ENCODE measurements at regions not wholly inside any gene's neighbourhood (a gene's known extent, or its start where the extent isn't known, plus 50 kb on each side); places are given as distances from the start of the nearest gene placed in this dataset.

DNA sequence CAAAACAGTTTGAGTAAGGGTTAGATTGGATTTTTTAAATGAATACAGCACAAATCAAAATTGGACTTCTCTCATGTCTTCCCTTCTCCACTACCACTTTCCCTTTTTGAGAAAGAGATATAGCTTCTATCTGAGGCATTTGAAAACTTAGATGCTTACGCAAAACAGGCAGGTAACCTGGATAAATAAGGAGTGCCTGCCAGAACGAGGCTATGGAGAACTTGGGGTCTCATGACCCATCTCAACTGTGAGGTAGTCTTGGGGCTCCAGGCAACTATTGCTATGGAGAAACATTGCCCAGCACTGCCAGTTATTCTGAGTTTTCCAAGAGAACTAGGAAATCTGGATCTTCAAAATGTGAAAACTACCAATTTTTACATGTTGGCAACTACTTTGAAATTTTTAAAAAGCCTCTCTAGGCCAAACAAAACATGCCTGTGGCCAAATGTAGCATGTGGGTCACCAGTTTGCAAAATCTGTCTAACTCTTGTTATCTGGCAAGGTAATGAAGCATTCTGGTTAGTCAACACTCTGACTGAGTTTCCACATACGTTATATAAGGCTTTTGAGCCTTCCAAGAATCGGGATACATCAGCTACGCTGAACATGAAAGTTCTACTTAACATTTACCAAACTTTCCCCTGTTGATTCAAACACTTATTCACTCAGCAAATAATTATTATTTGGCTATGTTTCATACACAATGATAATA lies 752.7 kb downstream of the KCNA4 start:
- H3K27ac ChIP-seq: no peak overlapping the region
- H3K27me3 ChIP-seq (ENCODE audit: insufficient read depth, low read depth, severe bottlenecking): no peaks in the 10 kb centered on the region
- H3K4me3 ChIP-seq (ENCODE audit: low read depth, low read length): no peak overlapping the region
- DNase-seq: no peak
- H3K9me3 ChIP-seq (ENCODE audit: severe bottlenecking): peaks cover 2% of the 10 kb centered on the region
- TF ChIP-seq, protein P1, sequence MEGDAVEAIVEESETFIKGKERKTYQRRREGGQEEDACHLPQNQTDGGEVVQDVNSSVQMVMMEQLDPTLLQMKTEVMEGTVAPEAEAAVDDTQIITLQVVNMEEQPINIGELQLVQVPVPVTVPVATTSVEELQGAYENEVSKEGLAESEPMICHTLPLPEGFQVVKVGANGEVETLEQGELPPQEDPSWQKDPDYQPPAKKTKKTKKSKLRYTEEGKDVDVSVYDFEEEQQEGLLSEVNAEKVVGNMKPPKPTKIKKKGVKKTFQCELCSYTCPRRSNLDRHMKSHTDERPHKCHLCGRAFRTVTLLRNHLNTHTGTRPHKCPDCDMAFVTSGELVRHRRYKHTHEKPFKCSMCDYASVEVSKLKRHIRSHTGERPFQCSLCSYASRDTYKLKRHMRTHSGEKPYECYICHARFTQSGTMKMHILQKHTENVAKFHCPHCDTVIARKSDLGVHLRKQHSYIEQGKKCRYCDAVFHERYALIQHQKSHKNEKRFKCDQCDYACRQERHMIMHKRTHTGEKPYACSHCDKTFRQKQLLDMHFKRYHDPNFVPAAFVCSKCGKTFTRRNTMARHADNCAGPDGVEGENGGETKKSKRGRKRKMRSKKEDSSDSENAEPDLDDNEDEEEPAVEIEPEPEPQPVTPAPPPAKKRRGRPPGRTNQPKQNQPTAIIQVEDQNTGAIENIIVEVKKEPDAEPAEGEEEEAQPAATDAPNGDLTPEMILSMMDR (IDR thresholded peaks at IDR 0.05; ENCODE audit: low read depth, low read length): no peak
- H3K36me3 ChIP-seq: no peaks in the 10 kb centered on the region

DNA sequence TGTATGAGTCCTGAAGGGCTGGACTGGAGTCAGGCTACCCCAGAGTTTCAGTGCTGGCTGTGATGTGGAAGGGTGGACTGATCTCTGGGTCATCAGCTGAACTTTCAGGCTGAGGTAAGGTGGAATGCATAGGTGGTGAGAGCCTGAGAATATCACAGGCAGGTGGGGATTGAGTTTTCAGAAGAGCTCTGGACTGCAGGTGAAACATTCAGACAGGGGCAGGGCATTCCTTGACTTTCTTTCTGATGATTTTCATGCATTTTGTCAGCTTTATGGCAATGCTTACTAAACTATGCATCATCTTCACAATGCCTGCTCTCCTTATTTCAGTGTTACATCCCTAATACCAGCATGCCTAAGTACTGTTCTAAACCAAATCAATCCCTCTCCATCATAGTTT lies 755.0 kb downstream of the KCNA4 start:
- DNase-seq: no peak
- no peaks in the 10 kb centered on the region for H3K27me3 ChIP-seq (ENCODE audit: insufficient read depth, low read depth, severe bottlenecking)
- H3K9me3 ChIP-seq (ENCODE audit: severe bottlenecking): peaks cover 7% of the 10 kb centered on the region
- no peak overlapping the region for H3K27ac ChIP-seq
- TF ChIP-seq, protein P1 (IDR thresholded peaks at IDR 0.05; ENCODE audit: low read depth, low read length): no peak
- no peak overlapping the region for H3K4me3 ChIP-seq (ENCODE audit: low read depth, low read length)
- no peaks in the 10 kb centered on the region for H3K36me3 ChIP-seq

DNA sequence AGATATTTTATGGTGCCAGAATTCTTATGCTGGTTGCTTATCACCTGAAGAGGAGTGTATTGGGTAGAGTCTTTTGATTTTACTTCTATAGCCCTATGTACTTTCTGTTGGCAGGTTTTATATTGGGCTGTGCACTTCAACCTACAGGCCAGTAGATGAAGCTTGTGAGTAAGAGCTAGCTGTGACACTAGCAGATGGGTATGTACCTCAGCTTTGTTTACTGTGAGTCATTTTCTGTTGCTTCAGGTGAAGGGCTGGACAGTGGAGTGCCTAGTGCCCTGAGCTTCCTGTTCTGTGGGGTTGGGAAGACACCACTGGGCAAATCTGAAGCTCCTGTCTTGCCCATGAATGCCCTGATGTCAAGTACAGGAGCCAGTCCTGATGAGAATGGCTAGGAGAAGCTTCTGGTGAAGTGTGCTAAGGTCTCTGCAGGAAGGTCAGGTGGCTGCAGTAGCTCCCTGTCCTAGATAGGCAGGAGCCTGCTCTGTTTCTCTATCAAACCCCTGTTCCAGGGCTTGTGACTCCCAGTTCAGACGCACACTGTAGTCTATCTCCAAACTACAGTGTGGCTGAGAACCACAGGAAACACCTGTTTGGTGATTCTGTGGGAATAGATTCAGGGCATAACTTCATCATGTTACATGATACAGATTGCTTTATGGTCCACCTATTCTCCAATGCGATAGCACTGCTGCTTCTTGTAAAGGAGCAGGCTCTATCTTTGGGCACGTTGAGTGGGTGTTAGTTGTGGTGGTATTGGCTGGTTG lies 755.7 kb downstream of the KCNA4 start:
- H3K36me3 ChIP-seq: no peaks in the 10 kb centered on the region
- DNase-seq: no peak
- H3K4me3 ChIP-seq (ENCODE audit: low read depth, low read length): no peak overlapping the region
- H3K9me3 ChIP-seq (ENCODE audit: severe bottlenecking): peaks cover 7% of the 10 kb centered on the region
- no peaks in the 10 kb centered on the region for H3K27me3 ChIP-seq (ENCODE audit: insufficient read depth, low read depth, severe bottlenecking)
- H3K27ac ChIP-seq: peak overlapping the region; percentile 61
- TF ChIP-seq, protein P1 (IDR thresholded peaks at IDR 0.05; ENCODE audit: low read depth, low read length): 0 out of 2 replicates have a peak, but pooled peaks have one; percentile 17

DNA sequence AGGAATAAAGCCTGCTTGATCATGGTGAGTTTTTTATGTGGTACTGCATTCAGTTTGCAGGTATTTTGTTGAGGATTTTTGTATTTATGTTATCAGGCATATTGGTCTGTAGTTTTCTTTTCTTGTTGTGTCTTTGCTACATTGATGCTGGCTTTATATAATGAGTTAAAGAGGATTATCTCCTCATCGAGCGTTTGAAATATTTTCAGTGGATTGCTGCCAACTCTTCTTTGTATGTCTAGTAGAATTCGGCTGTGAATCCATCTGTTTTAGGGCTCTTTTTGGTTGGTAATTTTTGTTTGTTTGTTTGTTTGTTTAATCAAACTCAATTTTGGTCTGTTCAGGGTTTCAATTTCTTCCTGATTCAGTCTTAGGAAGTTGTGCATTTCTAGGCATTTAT lies 758.4 kb downstream of the KCNA4 start:
- no peak overlapping the region; the same call in 1 of the 2 replicates for H3K27ac ChIP-seq
- H3K36me3 ChIP-seq: no peaks in the 10 kb centered on the region
- peaks cover 7% of the 10 kb centered on the region for H3K9me3 ChIP-seq (ENCODE audit: severe bottlenecking)
- no peak overlapping the region for H3K4me3 ChIP-seq (ENCODE audit: low read depth, low read length)
- no peaks in the 10 kb centered on the region for H3K27me3 ChIP-seq (ENCODE audit: insufficient read depth, low read depth, severe bottlenecking)
- no peak for DNase-seq
- TF ChIP-seq, protein P1 (IDR thresholded peaks at IDR 0.05; ENCODE audit: low read depth, low read length): no peak

DNA sequence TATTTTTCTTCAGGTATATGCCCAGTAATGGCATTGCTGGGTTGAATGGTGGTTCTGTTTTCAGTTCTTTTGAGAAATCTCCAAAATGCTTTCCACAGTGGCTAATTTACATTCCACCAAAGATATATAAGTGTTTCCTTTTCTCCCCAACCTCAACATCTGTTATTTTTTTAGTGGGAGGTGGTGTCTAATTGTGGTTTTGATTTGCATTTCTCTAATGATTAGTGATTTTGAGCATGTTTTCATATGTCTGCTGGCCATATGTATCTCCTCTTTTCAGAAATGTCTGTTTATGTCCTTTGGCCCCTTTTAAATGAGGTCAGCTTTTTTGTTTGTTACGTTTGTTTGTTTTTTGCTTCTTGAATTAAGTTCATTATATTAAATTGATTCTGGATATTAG lies 760.2 kb downstream of the KCNA4 start:
- Histone ChIP-seq H3K27me3 (ENCODE audit: insufficient read depth, low read depth, severe bottlenecking) (no peaks in the 10 kb centered on the region), H3K9me3 (ENCODE audit: severe bottlenecking) (peaks cover 7% of the 10 kb centered on the region), H3K4me3 (ENCODE audit: low read depth, low read length) (no peak overlapping the region), H3K27ac (no peak overlapping the region), H3K36me3 (no peaks in the 10 kb centered on the region)
- TF ChIP-seq, protein P1 (IDR thresholded peaks at IDR 0.05; ENCODE audit: low read depth, low read length): no peak
- DNase-seq: no peak
